SK-N-SH (cell line): ENCODE measurements at regions not wholly inside any gene's neighbourhood (a gene's known extent, or its start where the extent isn't known, plus 50 kb on each side); places are given as distances from the start of the nearest gene placed in this dataset.

Experiments
- CTCF ChIA-PET: fragments of 300-600, 350-600 bp; formaldehyde crosslinking; extraction: SDS; loops from one replicate; lab custom pipeline; 2021; lab: Yijun Ruan, JAX
- POLR2A ChIA-PET: fragments of 350-600 bp; sonication (Branson Sonifier 250); formaldehyde crosslinking; extraction: SDS; loops from one replicate; lab custom pipeline; 2020; ENCODE audit warnings: antibody characterized with exemption, inconsistent platforms; lab: Yijun Ruan, JAX
- DNase-seq: peaks from one replicate; pipeline ENCODE4 v3.0.0; 2012
- H2AFZ ChIP-seq: fragments of 200-600 bp; sonication (generic); 2 replicates; pipeline ENCODE4 v1.8.1; 2016; ENCODE audit warnings: antibody characterized with exemption, mild to moderate bottlenecking, low read depth
- H3F3A ChIP-seq: fragments of 200-600 bp; sonication (generic); replicated peaks from 2 replicates; pipeline ENCODE3; 2016; ENCODE audit warnings: antibody characterized with exemption, mild to moderate bottlenecking; ENCODE audit not compliant: insufficient read depth
- H3K27ac ChIP-seq, 2 experiments: fragments of 200-500 bp in 1 of 2; fragments of 200-600 bp in 1 of 2; sonication (Bioruptor generic) in 1 of 2; sonication (generic), shearing (Covaris generic) in 1 of 2; 2 replicates each; pipeline versions ENCODE4 v1.5.1 to v1.6.1; 2014 to 2016; ENCODE audit warnings: low read depth in 2 of 2, inconsistent platforms in 1 of 2, low read length in 1 of 2, mild to moderate bottlenecking in 1 of 2, mixed read lengths in 1 of 2
- H3K27me3 ChIP-seq: fragments of 200-600 bp; sonication (generic), shearing (Covaris generic); 2 replicates; pipeline ENCODE4 v1.6.1; 2016; ENCODE audit warnings: mixed run types; ENCODE audit not compliant: insufficient read depth
- H3K36me3 ChIP-seq, 2 experiments: fragments of 200-500 bp in 1 of 2; fragments of 200-600 bp in 1 of 2; sonication (Bioruptor generic) in 1 of 2; sonication (generic) in 1 of 2; replicated peaks in 1 of 2; 2 replicates each; pipeline versions ENCODE3 to v1.5.1; 2014 to 2016; ENCODE audit warnings: low read length in 1 of 2, mild to moderate bottlenecking in 1 of 2; ENCODE audit not compliant: insufficient read depth in 2 of 2, control insufficient read depth in 1 of 2
- H3K4me1 ChIP-seq, 2 experiments: fragments of 200-500 bp in 1 of 2; fragments of 200-600 bp in 1 of 2; sonication (Bioruptor generic) in 1 of 2; sonication (generic), shearing (Covaris generic) in 1 of 2; 2 replicates each; pipeline versions ENCODE4 v1.5.1 to v1.6.1; 2014 to 2016; ENCODE audit warnings: low read depth in 1 of 2, low read length in 1 of 2, mixed run types in 1 of 2; ENCODE audit not compliant: insufficient read depth in 2 of 2, control insufficient read depth in 1 of 2
- H3K4me2 ChIP-seq: fragments of 200-600 bp; sonication (generic), shearing (Covaris generic); 2 replicates; pipeline ENCODE4 v1.6.1; 2017; ENCODE audit warnings: mixed run types
- H3K4me3 ChIP-seq, 2 experiments: fragments of 200-500 bp in 1 of 2; fragments of 200-600 bp in 1 of 2; sonication (Bioruptor generic) in 1 of 2; sonication (generic), shearing (Covaris generic) in 1 of 2; 2 replicates each; pipeline versions ENCODE4 v1.5.1 to v1.8.1; 2014 to 2016; ENCODE audit warnings: low read depth in 2 of 2, inconsistent platforms in 1 of 2, low read length in 1 of 2, mild to moderate bottlenecking in 1 of 2, mixed read lengths in 1 of 2, moderate library complexity in 1 of 2
- H3K79me2 ChIP-seq: fragments of 200-600 bp; sonication (generic); 2 replicates; pipeline ENCODE4 v1.8.1; 2017; ENCODE audit warnings: mild to moderate bottlenecking; ENCODE audit not compliant: insufficient read depth
- H3K9ac ChIP-seq: fragments of 200-600 bp; sonication (generic); 2 replicates; pipeline ENCODE4 v1.6.1; 2017; ENCODE audit warnings: mixed run types
- H3K9me2 ChIP-seq: fragments of 200-600 bp; sonication (generic); 2 replicates; pipeline ENCODE4 v1.6.1; 2017; ENCODE audit warnings: mixed run types
- H3K9me3 ChIP-seq: fragments of 200-600 bp; sonication (generic); 2 replicates; pipeline ENCODE4 v1.6.1; 2017; ENCODE audit warnings: mixed run types, mild to moderate bottlenecking, moderate library complexity
- H4K20me1 ChIP-seq: fragments of 200-600 bp; sonication (generic); 2 replicates; pipeline ENCODE4 v1.6.1; 2017; ENCODE audit warnings: mild to moderate bottlenecking, mixed run types; ENCODE audit not compliant: insufficient read depth
- CHD2 ChIP-seq: fragments of 150-350 bp; IDR thresholded peaks from 2 replicates; pipeline ENCODE4 v1.6.1; 2018; ENCODE audit warnings: low read length; ENCODE audit not compliant: partially characterized antibody
- EP300 ChIP-seq, 2 experiments: IDR thresholded peaks; 2 replicates each; pipeline versions ENCODE4 v1.4.0 to v1.6.1; 2012; ENCODE audit warnings: borderline replicate concordance in 1 of 2, low read depth in 1 of 2, low read length in 1 of 2
- EZH2phosphoT487 ChIP-seq: fragments of 200-600 bp; sonication (generic); IDR thresholded peaks from 2 replicates; pipeline ENCODE4 v1.6.1; 2017; ENCODE audit warnings: low read depth, mixed run types, mild to moderate bottlenecking, antibody characterized with exemption, moderate library complexity, borderline replicate concordance
- FOXJ3 ChIP-seq: sonication (generic); formaldehyde crosslinking; IDR thresholded peaks from 2 replicates; pipeline ENCODE4 v1.5.1; 2020; ENCODE audit warnings: mild to moderate bottlenecking, missing genetic modification reagents
- JUND ChIP-seq: IDR thresholded peaks from 2 replicates; pipeline ENCODE4 v1.4.0; 2012
- MEF2A ChIP-seq: IDR thresholded peaks from 2 replicates; pipeline ENCODE4 v1.4.0; 2012; ENCODE audit warnings: low read depth, borderline replicate concordance
- MXI1 ChIP-seq: IDR thresholded peaks from 2 replicates; pipeline ENCODE4 v1.6.1; 2012; ENCODE audit warnings: mild to moderate bottlenecking, low read depth, low read length, improper control_type of control experiment
- NFIC ChIP-seq: IDR thresholded peaks from 2 replicates; pipeline ENCODE4 v1.4.0; 2012; ENCODE audit warnings: borderline replicate concordance
- NRF1 ChIP-seq: IDR thresholded peaks from 2 replicates; pipeline ENCODE4 v1.6.1; 2012; ENCODE audit warnings: low read depth, mild to moderate bottlenecking, low read length
- RAD21 ChIP-seq: IDR thresholded peaks from 2 replicates; pipeline ENCODE4 v1.6.1; 2012; ENCODE audit warnings: mild to moderate bottlenecking, low read length
- RFX5 ChIP-seq: IDR thresholded peaks from 2 replicates; pipeline ENCODE4 v1.6.1; 2012; ENCODE audit warnings: mild to moderate bottlenecking, improper control_type of control experiment, low read length
- SIN3A ChIP-seq: IDR thresholded peaks from 2 replicates; pipeline ENCODE4 v1.6.1; 2012; ENCODE audit warnings: low read depth, mild to moderate bottlenecking, low read length, moderate library complexity, borderline replicate concordance
- SMC3 ChIP-seq: IDR thresholded peaks from 2 replicates; pipeline ENCODE4 v1.6.1; 2012; ENCODE audit warnings: low read depth, low read length, improper control_type of control experiment
- TAF1 ChIP-seq: IDR thresholded peaks from 2 replicates; pipeline ENCODE4 v1.6.1; 2012; ENCODE audit warnings: low read depth, mild to moderate bottlenecking, low read length, moderate library complexity, borderline replicate concordance
- TCF12 ChIP-seq: IDR thresholded peaks from 2 replicates; pipeline ENCODE4 v1.4.0; 2012
- TEAD4 ChIP-seq: IDR thresholded peaks from 2 replicates; pipeline ENCODE4 v1.4.0; 2012; ENCODE audit warnings: mild to moderate bottlenecking, borderline replicate concordance; ENCODE audit not compliant: insufficient read depth
- WGBS: methylation state at CpG from one replicate; pipeline ENCODE4 v1.1.6; 2017; ENCODE audit warnings: low lambda C conversion rate; 5-methylcytosine and 5-hydroxymethylcytosine counted together
- TF ChIP-seq, protein P1 (sequence below): IDR thresholded peaks from 2 replicates; pipeline ENCODE4; 2012
- TF ChIP-seq, protein P2 (sequence below): IDR thresholded peaks from 2 replicates; pipeline ENCODE4 v1.6.1; 2012; ENCODE audit warnings: mild to moderate bottlenecking, low read depth, low read length, moderate library complexity

DNA sequence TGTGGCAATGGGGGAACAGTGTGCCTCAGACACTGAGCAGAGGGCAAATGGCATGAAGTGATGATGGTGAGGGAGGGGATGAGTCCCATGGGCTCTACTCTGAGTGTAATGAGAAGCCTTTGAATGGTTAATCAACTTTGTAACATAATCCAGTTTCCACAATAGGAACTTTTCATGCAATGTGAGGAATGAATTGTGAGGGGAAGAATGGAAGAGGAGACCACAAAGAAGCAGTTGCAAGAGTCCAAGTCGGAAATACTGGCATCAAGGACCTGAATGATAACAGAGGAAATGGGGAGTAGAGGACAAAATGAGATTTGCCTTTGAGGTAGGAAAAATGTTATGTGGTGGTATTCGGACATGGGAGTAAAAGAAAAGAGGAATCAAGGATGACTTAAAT lies 476.9 kb upstream of the PRICKLE1 start:
- H3K27ac ChIP-seq = no peak overlapping the region
- H3K27me3 ChIP-seq = no peaks in the 10 kb centered on the region
- H3K4me2 ChIP-seq = no peak overlapping the region
- WGBS = 42% methylated on average over 2 of the region's 2 CpGs
- peaks cover 0 to 2% of the 10 kb centered on the region in 2 experiments; a peak in 2 of 4 replicates for H3K4me1 ChIP-seq
- H3K4me3 ChIP-seq = no peak overlapping the region
- no peaks in the 10 kb centered on the region for H3K79me2 ChIP-seq
- H3K9ac ChIP-seq = no peak overlapping the region
- CTCF ChIA-PET = interaction anchor here (0.9 kb wide), 1 partner anchor 21 kb away, joined by 3 read pairs; no protein-coding TSS in a partner anchor
- no peaks in the 10 kb centered on the region for H3K9me3 ChIP-seq
- H3F3A ChIP-seq = no peaks in the 10 kb centered on the region
- DNase-seq = no peak
- POLR2A ChIA-PET = no interaction called here
- H3K36me3 ChIP-seq = no peaks in the 10 kb centered on the region
- no peaks in the 10 kb centered on the region for H3K9me2 ChIP-seq
- H2AFZ ChIP-seq = no peak overlapping the region
- H4K20me1 ChIP-seq = no peaks in the 10 kb centered on the region
- TF ChIP-seq TAF1 (no peak), MEF2A (no peak), NRF1 (no peak), SMC3 (no peak)

GRCh38 chr12:43063650-43064049 lies 474.1 kb upstream of the PRICKLE1 start:
- CTCF ChIA-PET = no interaction called here
- Histone ChIP-seq H3K9me3 (no peaks in the 10 kb centered on the region), H3K4me3 (no peak overlapping the region), H4K20me1 (no peaks in the 10 kb centered on the region), H3K27me3 (no peaks in the 10 kb centered on the region), H3K36me3 (no peaks in the 10 kb centered on the region), H3K4me1 (no peaks in the 10 kb centered on the region; a peak in 1 of 4 replicates), H3K9ac (no peak overlapping the region), H3K9me2 (no peaks in the 10 kb centered on the region), H3K4me2 (no peak overlapping the region), H3K79me2 (no peaks in the 10 kb centered on the region), H3F3A (no peaks in the 10 kb centered on the region), H3K27ac (no peak overlapping the region), H2AFZ (no peak overlapping the region)
- POLR2A ChIA-PET = no interaction called here
- 69% methylated on average over 3 of the region's 3 CpGs for WGBS
- no peak for DNase-seq
- TF ChIP-seq JUND (no peak), SIN3A (no peak), TAF1 (no peak), EZH2phosphoT487 (no peak), MXI1 (no peak), CHD2 (no peak), RFX5 (no peak), SMC3 (no peak), RAD21 (no peak), FOXJ3 (no peak), NFIC (no peak), TEAD4 (no peak), TCF12 (no peak), EP300 (IDR thresholded peaks at IDR 0.05; ENCODE audit: borderline replicate concordance in 1 of 2, low read depth in 1 of 2, low read length in 1 of 2) (no peak)
- TF ChIP-seq, protein P1, sequence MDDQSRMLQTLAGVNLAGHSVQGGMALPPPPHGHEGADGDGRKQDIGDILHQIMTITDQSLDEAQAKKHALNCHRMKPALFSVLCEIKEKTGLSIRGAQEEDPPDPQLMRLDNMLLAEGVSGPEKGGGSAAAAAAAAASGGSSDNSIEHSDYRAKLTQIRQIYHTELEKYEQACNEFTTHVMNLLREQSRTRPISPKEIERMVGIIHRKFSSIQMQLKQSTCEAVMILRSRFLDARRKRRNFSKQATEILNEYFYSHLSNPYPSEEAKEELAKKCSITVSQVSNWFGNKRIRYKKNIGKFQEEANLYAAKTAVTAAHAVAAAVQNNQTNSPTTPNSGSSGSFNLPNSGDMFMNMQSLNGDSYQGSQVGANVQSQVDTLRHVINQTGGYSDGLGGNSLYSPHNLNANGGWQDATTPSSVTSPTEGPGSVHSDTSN = no peak
- TF ChIP-seq, protein P2, sequence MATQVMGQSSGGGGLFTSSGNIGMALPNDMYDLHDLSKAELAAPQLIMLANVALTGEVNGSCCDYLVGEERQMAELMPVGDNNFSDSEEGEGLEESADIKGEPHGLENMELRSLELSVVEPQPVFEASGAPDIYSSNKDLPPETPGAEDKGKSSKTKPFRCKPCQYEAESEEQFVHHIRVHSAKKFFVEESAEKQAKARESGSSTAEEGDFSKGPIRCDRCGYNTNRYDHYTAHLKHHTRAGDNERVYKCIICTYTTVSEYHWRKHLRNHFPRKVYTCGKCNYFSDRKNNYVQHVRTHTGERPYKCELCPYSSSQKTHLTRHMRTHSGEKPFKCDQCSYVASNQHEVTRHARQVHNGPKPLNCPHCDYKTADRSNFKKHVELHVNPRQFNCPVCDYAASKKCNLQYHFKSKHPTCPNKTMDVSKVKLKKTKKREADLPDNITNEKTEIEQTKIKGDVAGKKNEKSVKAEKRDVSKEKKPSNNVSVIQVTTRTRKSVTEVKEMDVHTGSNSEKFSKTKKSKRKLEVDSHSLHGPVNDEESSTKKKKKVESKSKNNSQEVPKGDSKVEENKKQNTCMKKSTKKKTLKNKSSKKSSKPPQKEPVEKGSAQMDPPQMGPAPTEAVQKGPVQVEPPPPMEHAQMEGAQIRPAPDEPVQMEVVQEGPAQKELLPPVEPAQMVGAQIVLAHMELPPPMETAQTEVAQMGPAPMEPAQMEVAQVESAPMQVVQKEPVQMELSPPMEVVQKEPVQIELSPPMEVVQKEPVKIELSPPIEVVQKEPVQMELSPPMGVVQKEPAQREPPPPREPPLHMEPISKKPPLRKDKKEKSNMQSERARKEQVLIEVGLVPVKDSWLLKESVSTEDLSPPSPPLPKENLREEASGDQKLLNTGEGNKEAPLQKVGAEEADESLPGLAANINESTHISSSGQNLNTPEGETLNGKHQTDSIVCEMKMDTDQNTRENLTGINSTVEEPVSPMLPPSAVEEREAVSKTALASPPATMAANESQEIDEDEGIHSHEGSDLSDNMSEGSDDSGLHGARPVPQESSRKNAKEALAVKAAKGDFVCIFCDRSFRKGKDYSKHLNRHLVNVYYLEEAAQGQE = no peak
